ENCODE measurements at regions not wholly inside any gene's neighbourhood (a gene's known extent, or its start where the extent isn't known, plus 50 kb on each side); places are given as distances from the start of the nearest gene placed in this dataset.

GRCh38 chr3:189406148-189406547, 225.0 kb upstream of the TP63 start:
- TF ChIP-seq POLR2A (IDR thresholded peaks at IDR 0.05; ENCODE audit: low read depth, low read length) (no peak), POLR2AphosphoS5 (IDR thresholded peaks at IDR 0.05; ENCODE audit: low read depth, low read length) (no peak), TAF1 (IDR thresholded peaks at IDR 0.05; ENCODE audit: borderline replicate concordance, low read depth, low read length) (no peak)

Measured in GM12892 (cell line).